GM19035 (cell line): ENCODE measurements at regions not wholly inside any gene's neighbourhood (a gene's known extent, or its start where the extent isn't known, plus 50 kb on each side); places are given as distances from the start of the nearest gene placed in this dataset.
"Not testable (repeated sequence)": the region's sequence is repeated elsewhere in the genome, so short reads cannot be mapped to it uniquely, and the experiment has no call there.

Experiments
- ATAC-seq: cut with Tn5 transposase; IDR thresholded peaks from one replicate; pipeline ENCODE4 v1.9.1; 2021; ENCODE audit not compliant: unreplicated experiment

- ATAC-seq = no peak
Measured at GRCh38 chr16:59478838-59479237, 744.7 kb upstream of the GOT2 start.

GRCh38 chr16:59470556-59470955, 736.4 kb upstream of the GOT2 start:
- ATAC-seq = no peak

GRCh38 chr16:59469266-59469665, 735.1 kb upstream of the GOT2 start:
- ATAC-seq = no peak

GRCh38 chr16:59463776-59464175, 729.7 kb upstream of the GOT2 start:
- no peak for ATAC-seq

GRCh38 chr16:59459806-59460205, 725.7 kb upstream of the GOT2 start:
- no peak for ATAC-seq

- no peak for ATAC-seq
Measured at GRCh38 chr16:59455497-59455896, 721.4 kb upstream of the GOT2 start.

GRCh38 chr16:59450513-59450912, 716.4 kb upstream of the GOT2 start:
- ATAC-seq = not testable (repeated sequence)

GRCh38 chr16:59440502-59440901, 706.4 kb upstream of the GOT2 start:
- no peak for ATAC-seq

GRCh38 chr16:59432896-59433295, 698.8 kb upstream of the GOT2 start:
- ATAC-seq = no peak

- no peak for ATAC-seq
Measured at GRCh38 chr16:59432276-59432675, 698.2 kb upstream of the GOT2 start.

- no peak for ATAC-seq
Measured at GRCh38 chr16:59424714-59425273, 690.7 kb upstream of the GOT2 start.

- ATAC-seq = no peak
Measured at GRCh38 chr16:59411961-59412841, 678.1 kb upstream of the GOT2 start.

- no peak for ATAC-seq
Measured at GRCh38 chr16:59410451-59410850, 676.3 kb upstream of the GOT2 start.

- ATAC-seq = no peak
Measured at GRCh38 chr16:59405802-59406201, 671.7 kb upstream of the GOT2 start.

- ATAC-seq = no peak
Measured at GRCh38 chr16:59404509-59404908, 670.4 kb upstream of the GOT2 start.

- ATAC-seq = no peak
Measured at GRCh38 chr16:59400830-59401229, 666.7 kb upstream of the GOT2 start.

GRCh38 chr16:59397638-59398037, 663.5 kb upstream of the GOT2 start:
- ATAC-seq = no peak

GRCh38 chr16:59394526-59394925, 660.4 kb upstream of the GOT2 start:
- no peak for ATAC-seq

GRCh38 chr16:59392911-59393310, 658.8 kb upstream of the GOT2 start:
- no peak for ATAC-seq

GRCh38 chr16:59391617-59392364, 657.7 kb upstream of the GOT2 start:
- no peak for ATAC-seq

- ATAC-seq = no peak
Measured at GRCh38 chr16:59385959-59386358, 651.8 kb upstream of the GOT2 start.

GRCh38 chr16:59385491-59385890, 651.4 kb upstream of the GOT2 start:
- no peak for ATAC-seq
